GM23248 (cell line): ENCODE measurements at regions not wholly inside any gene's neighbourhood (a gene's known extent, or its start where the extent isn't known, plus 50 kb on each side); places are given as distances from the start of the nearest gene placed in this dataset.

ENCODE experiments used
- EZH2 ChIP-seq: fragments of 200-600 bp; sonication (generic); IDR thresholded peaks from 2 replicates; pipeline ENCODE4 v1.6.1; 2018; ENCODE audit warnings: antibody characterized with exemption, mild to moderate bottlenecking; ENCODE audit not compliant: insufficient read depth, poor library complexity, severe bottlenecking
- EZH2phosphoT487 ChIP-seq: fragments of 200-600 bp; sonication (generic); IDR thresholded peaks from 2 replicates; pipeline ENCODE4 v1.6.1; 2018; ENCODE audit warnings: antibody characterized with exemption, moderate library complexity, mild to moderate bottlenecking, low read depth; ENCODE audit not compliant: insufficient read depth

DNA sequence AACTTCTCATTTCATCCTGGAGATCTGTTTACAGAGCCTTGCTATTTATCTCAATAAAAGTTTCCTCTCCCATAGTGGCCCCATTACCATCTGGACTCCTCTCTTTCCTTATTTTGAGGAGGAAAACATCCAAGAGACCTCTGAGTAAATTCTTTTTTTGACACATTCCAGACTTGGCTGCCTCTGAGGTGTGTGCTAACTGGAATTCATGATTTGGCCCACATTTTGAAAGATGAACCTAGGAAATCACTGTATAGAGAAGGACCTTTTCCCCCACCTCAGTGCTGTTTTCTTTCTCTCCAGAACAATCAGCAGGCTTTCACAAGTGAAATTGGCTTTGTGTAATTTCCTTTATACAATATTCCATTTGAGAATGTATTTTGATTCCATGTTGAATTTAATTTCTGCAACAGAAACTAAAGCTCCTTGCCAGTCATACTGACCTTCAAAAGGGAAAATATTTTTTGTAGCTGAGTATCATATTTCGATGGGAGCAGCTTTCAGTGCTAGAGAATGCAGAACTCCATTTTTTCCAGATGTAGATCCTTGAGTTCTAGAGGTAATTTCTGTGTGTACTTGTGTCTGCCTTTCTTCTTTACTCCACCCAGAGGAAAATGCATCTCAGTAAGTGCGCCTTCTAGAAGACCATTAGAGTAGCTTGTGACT is 244.9 kb upstream of the RGS6 start:
- TF ChIP-seq EZH2 (no peak), EZH2phosphoT487 (no peak)
